K562 (cell line): ENCODE measurements at regions not wholly inside any gene's neighbourhood (a gene's known extent, or its start where the extent isn't known, plus 50 kb on each side); places are given as distances from the start of the nearest gene placed in this dataset.
A peak's percentile ranks its signal among the peaks of the same experiment; 100 is the strongest.

Source experiments
- ATAC-seq: fragments of 200-7000 bp; cut with Tn5 transposase; 3 replicates; pipeline ENCODE4 v1.9.1; 2020; ENCODE audit warnings: moderate library complexity
- BruUV-seq: library from RNA; stranded (reverse); fragments of 400-500 nt; replicated peaks from 2 replicates; lab custom pipeline; 2021; lab: Mats Ljungman, UMichigan
- CTCF ChIA-PET: fragments of 300-600 bp; formaldehyde crosslinking; extraction: SDS; loops from one replicate; lab custom pipeline; 2021; ENCODE audit warnings: low intra/inter-chr PET ratio; lab: Yijun Ruan, JAX
- POLR2A ChIA-PET: fragments of 300-600, 350-650 bp; sonication (Branson Sonifier 250); formaldehyde crosslinking; extraction: SDS; loops from one replicate; lab custom pipeline; 2021; ENCODE audit warnings: antibody characterized with exemption, inconsistent platforms; lab: Yijun Ruan, JAX
- DNase-seq, 4 experiments: peaks; one replicate each; pipeline versions ENCODE4 v3.0.0 to v3.0.0-alpha.2; 2011 to 2018; ENCODE audit warnings: low spot score in 3 of 4, mixed read lengths in 3 of 4; ENCODE audit errors: extremely low read depth in 1 of 4
- FAIRE-seq: peaks from 2 replicates; lab custom pipeline; 2011; peaks lifted over from hg19 to GRCh38; lab: Jason Lieb, UNC
- H2AFZ ChIP-seq: 2 replicates; pipeline ENCODE4 v1.6.0; 2011; ENCODE audit warnings: low read depth, low read length, control low read depth, inconsistent platforms
- H3K27ac ChIP-seq: fragments of 200-600 bp; 3 replicates; pipeline ENCODE4 v1.8.0; 2011; ENCODE audit warnings: low read depth, mild to moderate bottlenecking, control low read depth, inconsistent platforms, low read length, moderate library complexity, mixed read lengths; ENCODE audit errors: extremely low read depth
- H3K27me3 ChIP-seq, 2 experiments: fragments of 300-600 bp in 1 of 2; 2 replicates in 1 of 2; 3 replicates in 1 of 2; pipeline versions ENCODE4 v1.6.0 to v1.8.0; 2011; ENCODE audit warnings: inconsistent platforms in 2 of 2, low read length in 2 of 2, mild to moderate bottlenecking in 1 of 2, mixed read lengths in 1 of 2, moderate library complexity in 1 of 2; ENCODE audit not compliant: control insufficient read depth in 2 of 2, insufficient read depth in 2 of 2
- H3K36me3 ChIP-seq: fragments of 300-600 bp; 3 replicates; pipeline ENCODE4 v1.8.0; 2011; ENCODE audit warnings: mild to moderate bottlenecking, low read length, inconsistent platforms; ENCODE audit not compliant: control insufficient read depth, insufficient read depth
- H3K4me1 ChIP-seq, 2 experiments: fragments of 200-600 bp in 1 of 2; replicated peaks in 1 of 2; 2 replicates in 1 of 2; 3 replicates in 1 of 2; pipeline versions ENCODE4 v1.5.1 to v1.8.0; 2011; ENCODE audit warnings: inconsistent platforms in 2 of 2, low read length in 2 of 2, mild to moderate bottlenecking in 1 of 2, mixed read lengths in 1 of 2, moderate library complexity in 1 of 2; ENCODE audit not compliant: control insufficient read depth in 2 of 2, insufficient read depth in 2 of 2
- H3K4me2 ChIP-seq: 2 replicates; pipeline ENCODE4 v1.6.1; 2011; ENCODE audit warnings: low read length, control low read depth, inconsistent platforms, mixed read lengths; ENCODE audit not compliant: insufficient read depth
- H3K4me3 ChIP-seq: fragments of 200-600 bp; sonication (generic), shearing (Covaris generic); 2 replicates; pipeline ENCODE4 v1.5.1; 2016; ENCODE audit warnings: control low read depth, inconsistent platforms
- H3K79me2 ChIP-seq: fragments of 200-600 bp; 3 replicates; pipeline ENCODE4 v1.8.0; 2011; ENCODE audit warnings: low read length, inconsistent platforms; ENCODE audit not compliant: control insufficient read depth, insufficient read depth
- H3K9ac ChIP-seq, 2 experiments: 2 replicates each; pipeline versions ENCODE4 v1.6.0 to v1.6.1; 2011; ENCODE audit warnings: low read depth in 2 of 2, low read length in 2 of 2, control low read depth in 1 of 2, inconsistent platforms in 1 of 2, mild to moderate bottlenecking in 1 of 2, mixed read lengths in 1 of 2; ENCODE audit not compliant: insufficient read depth in 1 of 2
- H3K9me1 ChIP-seq: one replicate; pipeline ENCODE4 v1.6.0; 2011; ENCODE audit warnings: inconsistent platforms, mild to moderate bottlenecking, low read length, moderate library complexity; ENCODE audit not compliant: control insufficient read depth, insufficient read depth
- H3K9me3 ChIP-seq: replicated peaks from 2 replicates; pipeline ENCODE4 v1.5.1; 2011; ENCODE audit warnings: low read depth, low read length, inconsistent platforms; ENCODE audit not compliant: control insufficient read depth, insufficient read depth
- H4K20me1 ChIP-seq: replicated peaks from 2 replicates; pipeline ENCODE4 v1.6.1; 2011; ENCODE audit warnings: low read length, inconsistent platforms, mixed read lengths; ENCODE audit not compliant: control insufficient read depth, insufficient read depth
- ELF1 ChIP-seq: fragments of 200-800 bp; sonication (Bioruptor generic); IDR thresholded peaks from 2 replicates; pipeline ENCODE4 v1.6.1; 2016; ENCODE audit warnings: missing genetic modification characterization, missing compliant biosample characterization
- FOXJ2 ChIP-seq: fragments of 200-800 bp; sonication (Bioruptor generic); IDR thresholded peaks from 2 replicates; pipeline ENCODE4 v1.6.1; 2016; ENCODE audit warnings: missing genetic modification characterization, missing compliant biosample characterization
- HMG20A ChIP-seq: fragments of 450-650 bp; formaldehyde crosslinking; conservative IDR thresholded peaks from 2 replicates; pipeline ENCODE4 v1.4.0; 2020; ENCODE audit warnings: mild to moderate bottlenecking, mixed read lengths
- MBD2 ChIP-seq: sonication (generic); IDR thresholded peaks from 2 replicates; pipeline ENCODE4 v1.6.1; 2016; ENCODE audit warnings: low read depth, borderline replicate concordance
- PTTG1 ChIP-seq: fragments of 450-650 bp; IDR thresholded peaks from 2 replicates; pipeline ENCODE4 v1.6.1; 2016; ENCODE audit warnings: low read depth, mild to moderate bottlenecking, missing genetic modification characterization, missing compliant biosample characterization
- SREBF1 ChIP-seq: fragments of 150-350 bp; IDR thresholded peaks from 2 replicates; pipeline ENCODE4 v1.6.1; 2014; ENCODE audit warnings: antibody characterized with exemption, low read depth, low read length, borderline replicate concordance
- TCF3 ChIP-seq: sonication (generic); formaldehyde crosslinking; IDR thresholded peaks from 2 replicates; pipeline ENCODE4 v1.4.0; 2020; ENCODE audit warnings: mild to moderate bottlenecking, missing genetic modification reagents
- WGBS: fragments of 100-300 bp; shearing (Covaris generic); methylation state at CpG from one replicate; pipeline ENCODE4 v1.1.6; 2016; ENCODE audit warnings: low coverage, mixed read lengths; ENCODE audit not compliant: insufficient coverage; ENCODE audit errors: missing lambda C conversion rate; 5-methylcytosine and 5-hydroxymethylcytosine counted together
- in situ Hi-C: fragments of 300-500 bp; cut with MboI; formaldehyde crosslinking; loops from 4 replicates; pipeline ENCODE4 v1.15.0; 2018; ENCODE audit warnings: inconsistent platforms, mixed read lengths
- intact Hi-C: fragments of 100-400 bp; cut with micrococcal nuclease; formaldehyde crosslinking; loops from 2 replicates; pipeline ENCODE4 v1.14.2; 2022
- TF ChIP-seq, protein P1 (sequence below), 2 experiments: IDR thresholded peaks in 1 of 2; conservative IDR thresholded peaks in 1 of 2; 2 replicates each; pipeline ENCODE4 v1.6.1; 2016; ENCODE audit warnings: low read depth in 2 of 2, mild to moderate bottlenecking in 1 of 2, missing compliant biosample characterization in 1 of 2, missing genetic modification characterization in 1 of 2, moderate library complexity in 1 of 2

DNA sequence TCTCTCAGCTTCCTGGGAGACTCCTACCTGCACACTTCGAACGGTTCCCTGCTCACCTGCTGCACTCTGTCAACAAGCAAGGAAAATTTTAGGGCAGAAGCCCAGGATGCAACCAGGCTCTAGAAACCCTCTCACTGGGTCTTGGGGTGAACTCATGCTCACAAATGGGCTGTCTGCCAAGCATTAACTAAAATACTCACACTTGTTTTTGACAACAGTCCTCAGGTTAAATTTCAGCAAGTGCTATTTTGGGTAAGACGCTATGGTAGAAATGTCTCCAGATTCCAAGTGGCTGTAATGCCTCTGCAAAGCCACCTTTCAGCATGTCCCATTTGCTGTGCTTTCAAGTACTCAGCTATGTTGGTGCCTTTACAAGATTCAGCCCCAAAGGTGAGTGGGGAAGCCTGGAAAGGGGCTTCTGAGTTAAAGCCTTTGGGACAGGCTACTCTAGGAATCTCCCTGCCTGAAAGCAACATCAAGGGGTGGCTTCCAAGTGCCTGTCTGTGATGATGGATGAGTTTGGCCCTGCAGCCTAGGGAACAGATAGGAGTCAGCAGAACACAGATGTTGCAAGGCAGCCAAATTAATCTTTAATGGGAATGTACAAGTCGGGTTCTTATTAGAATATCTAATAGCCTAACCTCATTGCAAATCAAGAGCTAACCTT is 211.9 kb upstream of the SPAG17 start:
- H3K4me1 ChIP-seq, result no peaks in the 10 kb centered on the region
- intact Hi-C loops, result no loop called here
- TF ChIP-seq MBD2 (no peak), HMG20A (CRISPR knock-in tag) (no peak), TCF3 (no peak), PTTG1 (no peak), ELF1 (tag) (no peak), SREBF1 (no peak), FOXJ2 (tag) (no peak)
- TF ChIP-seq, protein P1, sequence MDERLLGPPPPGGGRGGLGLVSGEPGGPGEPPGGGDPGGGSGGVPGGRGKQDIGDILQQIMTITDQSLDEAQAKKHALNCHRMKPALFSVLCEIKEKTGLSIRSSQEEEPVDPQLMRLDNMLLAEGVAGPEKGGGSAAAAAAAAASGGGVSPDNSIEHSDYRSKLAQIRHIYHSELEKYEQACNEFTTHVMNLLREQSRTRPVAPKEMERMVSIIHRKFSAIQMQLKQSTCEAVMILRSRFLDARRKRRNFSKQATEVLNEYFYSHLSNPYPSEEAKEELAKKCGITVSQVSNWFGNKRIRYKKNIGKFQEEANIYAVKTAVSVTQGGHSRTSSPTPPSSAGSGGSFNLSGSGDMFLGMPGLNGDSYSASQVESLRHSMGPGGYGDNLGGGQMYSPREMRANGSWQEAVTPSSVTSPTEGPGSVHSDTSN (CRISPR knock-in tag; IDR thresholded peaks at IDR 0.05; ENCODE audit: low read depth), result no peak
- TF ChIP-seq, protein P1 (tag; conservative IDR thresholded peaks at IDR 0.05; ENCODE audit: low read depth), result peak; percentile 85
- CTCF ChIA-PET, result no interaction called here
- H3K36me3 ChIP-seq, result no peaks in the 10 kb centered on the region
- no peaks in the 10 kb centered on the region for H3K9me1 ChIP-seq
- BruUV-seq, result no TSS peak
- H3K27ac ChIP-seq, result no peak overlapping the region
- no peak overlapping the region for H2AFZ ChIP-seq
- WGBS, result 0% methylated on average over 4 of the region's 4 CpGs
- no peaks in the 10 kb centered on the region; the same call in 1 of the 2 replicates for H3K9me3 ChIP-seq
- H3K79me2 ChIP-seq, result no peaks in the 10 kb centered on the region
- POLR2A ChIA-PET, result no interaction called here
- no peak overlapping the region for H3K4me2 ChIP-seq
- H3K9ac ChIP-seq, result no peak overlapping the region
- H3K27me3 ChIP-seq, result no peaks in the 10 kb centered on the region
- DNase-seq (no peak), ATAC-seq (no peak), FAIRE-seq (no peak)
- in situ Hi-C loops, result no loop called here
- H4K20me1 ChIP-seq, result no peaks in the 10 kb centered on the region
- no peak overlapping the region for H3K4me3 ChIP-seq
